Fibroblast of villous mesenchyme (primary cell): ENCODE measurements at regions not wholly inside any gene's neighbourhood (a gene's known extent, or its start where the extent isn't known, plus 50 kb on each side); places are given as distances from the start of the nearest gene placed in this dataset.

Experiments
- DNase-seq: peaks from one replicate; pipeline ENCODE4 v3.0.0-alpha.2; 2010; ENCODE audit warnings: low read depth
- H3K4me3 ChIP-seq: 2 replicates; pipeline ENCODE4 v1.5.1; 2011; ENCODE audit warnings: low read depth, mild to moderate bottlenecking, low read length
- CTCF ChIP-seq: IDR thresholded peaks from 2 replicates; pipeline ENCODE4 v1.5.1; 2012; ENCODE audit warnings: low read depth, mild to moderate bottlenecking, low read length; ENCODE audit not compliant: insufficient read depth

GRCh38 chr13:82912564-82912963 lies 969.7 kb downstream of the SLITRK1 start:
- DNase-seq = no peak
- TF ChIP-seq CTCF = no peak
- H3K4me3 ChIP-seq = no peak overlapping the region

- DNase-seq = no peak
- TF ChIP-seq CTCF = no peak
- H3K4me3 ChIP-seq = no peak overlapping the region
Measured at GRCh38 chr13:82905071-82905470, 977.2 kb downstream of the SLITRK1 start.

GRCh38 chr13:82900453-82900852 lies 981.8 kb downstream of the SLITRK1 start:
- H3K4me3 ChIP-seq = no peak overlapping the region
- no peak for TF ChIP-seq CTCF
- DNase-seq = no peak

GRCh38 chr13:82898586-82898985 lies 983.7 kb downstream of the SLITRK1 start:
- H3K4me3 ChIP-seq = no peak overlapping the region
- no peak for DNase-seq
- no peak for TF ChIP-seq CTCF

GRCh38 chr13:82879921-82880320 lies 1002.4 kb downstream of the SLITRK1 start:
- no peak for TF ChIP-seq CTCF
- H3K4me3 ChIP-seq = no peak overlapping the region
- DNase-seq = no peak

- no peak for TF ChIP-seq CTCF
- H3K4me3 ChIP-seq = no peak overlapping the region
- no peak for DNase-seq
Measured at GRCh38 chr13:82878536-82878935, 1003.7 kb downstream of the SLITRK1 start.

- no peak overlapping the region for H3K4me3 ChIP-seq
- no peak for TF ChIP-seq CTCF
- DNase-seq = no peak
Measured at GRCh38 chr13:82867284-82867683, 1015.0 kb downstream of the SLITRK1 start.
